NCI-H524 treated with DMSO at 0.1 percent for 48 hours (cell line): ENCODE measurements at regions not wholly inside any gene's neighbourhood (a gene's known extent, or its start where the extent isn't known, plus 50 kb on each side); places are given as distances from the start of the nearest gene placed in this dataset.

ENCODE experiments used
- DNase-seq: peaks from one replicate; lab custom pipeline; 2025; lab: John Stamatoyannopoulos, UW

- no peak for DNase-seq
Observed at GRCh38 chr6:44679438-44680201, 292.1 kb downstream of the CDC5L start.

- DNase-seq: no peak
Observed at GRCh38 chr6:44680202-44680720, 292.8 kb downstream of the CDC5L start.

GRCh38 chr6:44681761-44682160 is 294.3 kb downstream of the CDC5L start:
- DNase-seq: no peak

GRCh38 chr6:44682280-44682679 is 294.8 kb downstream of the CDC5L start:
- no peak for DNase-seq

- no peak for DNase-seq
Observed at GRCh38 chr6:44682987-44683779, 295.7 kb downstream of the CDC5L start.

GRCh38 chr6:44685213-44685612 is 297.7 kb downstream of the CDC5L start:
- DNase-seq: no peak

- no peak for DNase-seq
Observed at GRCh38 chr6:44696099-44696498, 308.6 kb downstream of the CDC5L start.

- DNase-seq: no peak
Observed at GRCh38 chr6:44696686-44697085, 309.2 kb downstream of the CDC5L start.

GRCh38 chr6:44697327-44697726 is 309.8 kb downstream of the CDC5L start:
- DNase-seq: peak; percentile 91

GRCh38 chr6:44698602-44699001 is 311.1 kb downstream of the CDC5L start:
- DNase-seq: no peak

GRCh38 chr6:44699082-44699481 is 311.6 kb downstream of the CDC5L start:
- DNase-seq: no peak

- no peak for DNase-seq
Observed at GRCh38 chr6:44699851-44700250, 312.3 kb downstream of the CDC5L start.

- DNase-seq: no peak
Observed at GRCh38 chr6:44700422-44700821, 312.9 kb downstream of the CDC5L start.

GRCh38 chr6:44701038-44701636 is 313.6 kb downstream of the CDC5L start:
- DNase-seq: no peak

GRCh38 chr6:44701637-44702101 is 314.2 kb downstream of the CDC5L start:
- DNase-seq: no peak

GRCh38 chr6:44702292-44702691 is 314.8 kb downstream of the CDC5L start:
- DNase-seq: no peak

GRCh38 chr6:44704240-44705150 is 317.0 kb downstream of the CDC5L start:
- no peak for DNase-seq

GRCh38 chr6:44705596-44705995 is 318.1 kb downstream of the CDC5L start:
- no peak for DNase-seq

- no peak for DNase-seq
Observed at GRCh38 chr6:44706011-44706410, 318.5 kb downstream of the CDC5L start.

GRCh38 chr6:44708208-44708607 is 320.7 kb downstream of the CDC5L start:
- no peak for DNase-seq

- DNase-seq: peak; percentile 1
Observed at GRCh38 chr6:44712353-44713111, 325.0 kb downstream of the CDC5L start.
